ENCODE measurements at regions not wholly inside any gene's neighbourhood (a gene's known extent, or its start where the extent isn't known, plus 50 kb on each side); places are given as distances from the start of the nearest gene placed in this dataset.

- H4K5ac ChIP-seq (ENCODE audit: insufficient read length, low read depth, low read length) = no peak overlapping the region
- no peaks in the 10 kb centered on the region for H3K36me3 Mint-ChIP-seq (ENCODE audit: insufficient read depth in 1 of 3, low read depth in 3 of 3)
Observed at GRCh38 chr4:147096667-147097604, 151.3 kb upstream of the TTC29 start.

More at GRCh38 chr4:147096667-147097604, 151.3 kb upstream of the TTC29 start:
- Histone ChIP-seq H2BK15ac (ENCODE audit: low read depth, low read length) (no peak overlapping the region), H3K79me1 (ENCODE audit: insufficient read depth, low read depth, low read length, poor library complexity, severe bottlenecking) (no peaks in the 10 kb centered on the region), H2BK120ac (ENCODE audit: low read depth, low read length, poor library complexity, severe bottlenecking) (no peak overlapping the region), H3K4me1 (ENCODE audit: insufficient read depth, low read length) (no peaks in the 10 kb centered on the region), H4K91ac (ENCODE audit: insufficient read length, low read depth, low read length) (no peak overlapping the region), H3K23ac (ENCODE audit: insufficient read length, low read depth, low read length) (no peak overlapping the region), H2BK5ac (ENCODE audit: insufficient read length, low read length) (no peak overlapping the region), H4K20me1 (ENCODE audit: control insufficient read depth, insufficient read depth, insufficient read length) (no peaks in the 10 kb centered on the region), H3K56ac (ENCODE audit: insufficient read length, low read depth, low read length) (no peak overlapping the region), H2BK12ac (ENCODE audit: insufficient read length, low read depth, low read length) (no peak overlapping the region), H3T11ph (ENCODE audit: low read length) (no peak overlapping the region), H3K23me2 (ENCODE audit: insufficient read length, low read depth, low read length, poor library complexity, severe bottlenecking) (no peaks in the 10 kb centered on the region), H3K27ac (ENCODE audit: insufficient read length, low read depth, low read length) (no peak overlapping the region), H2AK5ac (ENCODE audit: insufficient read length, low read length) (no peak overlapping the region), H3K9me3 (ENCODE audit: control insufficient read depth, low read depth, low read length) (no peaks in the 10 kb centered on the region), H3K27me3 (ENCODE audit: insufficient read depth, low read length) (no peaks in the 10 kb centered on the region), H3K4me2 (ENCODE audit: insufficient read depth, insufficient read length, low read length) (no peak overlapping the region), H3K4ac (ENCODE audit: low read depth, low read length) (no peak overlapping the region), H3K14ac (ENCODE audit: insufficient read depth, low read length) (no peak overlapping the region), H2AFZ (ENCODE audit: low read length) (no peak overlapping the region), H2BK20ac (ENCODE audit: low read depth, low read length, poor library complexity, severe bottlenecking) (no peak overlapping the region), H3K18ac (ENCODE audit: insufficient read length, low read depth, low read length) (no peak overlapping the region), H4K8ac (replicated peaks; ENCODE audit: insufficient read length, low read depth, low read length) (no peak overlapping the region), H3K9ac (ENCODE audit: extremely low read depth, insufficient read length, low read length) (no peak overlapping the region), H3K79me2 (ENCODE audit: insufficient read depth, low read length) (no peaks in the 10 kb centered on the region)
- no peak overlapping the region for H3K4me3 Mint-ChIP-seq
- peak; percentile 82 for TF ChIP-seq CTCF (conservative IDR thresholded peaks at IDR 0.05)
- WGBS (ENCODE audit: extremely low coverage, insufficient read length, low lambda C conversion rate) = no CpG with 5 or more reads among the region's 6 CpGs
- no peak for DNase-seq
- H3K27ac Mint-ChIP-seq = no peak overlapping the region
- H3K9me3 Mint-ChIP-seq = no peaks in the 10 kb centered on the region
- H3K27me3 Mint-ChIP-seq (ENCODE audit: low read depth) = no peaks in the 10 kb centered on the region
- peaks cover 5 to 6% of the 10 kb centered on the region in 2 experiments; a peak in 3 of 4 replicates for H3K4me1 Mint-ChIP-seq

Measured in H9 (cell line).